ENCODE measurements at regions not wholly inside any gene's neighbourhood (a gene's known extent, or its start where the extent isn't known, plus 50 kb on each side); places are given as distances from the start of the nearest gene placed in this dataset.

GRCh38 chr6:137731600-137731959 lies 135.5 kb upstream of the TNFAIP3 start:
- WGBS (ENCODE audit: insufficient coverage), result no CpG with 5 or more reads among the region's 2 CpGs

GRCh38 chr6:137731960-137732616 lies 135.0 kb upstream of the TNFAIP3 start:
- Histone ChIP-seq H3K27ac (ENCODE audit: insufficient read depth in 1 of 2, low read depth in 1 of 2, low read length in 2 of 2, poor library complexity in 1 of 2, severe bottlenecking in 2 of 2) (no peak overlapping the region), H3K36me3 (ENCODE audit: control insufficient read depth in 4 of 4, insufficient read depth in 4 of 4, low read length in 3 of 4) (no peaks in the 10 kb centered on the region), H3K27me3 (replicated peaks in 2 of 5; ENCODE audit: control insufficient read depth in 4 of 5, insufficient read depth in 5 of 5, low read length in 4 of 5) (no peaks in the 10 kb centered on the region), H3K9me3 (ENCODE audit: control extremely low read depth in 1 of 5, control insufficient read depth in 4 of 5, insufficient read depth in 2 of 5, low read depth in 1 of 5, low read length in 4 of 5) (no peaks in the 10 kb centered on the region), H3K4me3 (ENCODE audit: control insufficient read depth in 1 of 7, extremely low read depth in 1 of 7, insufficient read depth in 4 of 7, low read depth in 2 of 7, low read length in 6 of 7) (no peak overlapping the region), H3K4me1 (ENCODE audit: control extremely low read depth in 1 of 4, control insufficient read depth in 4 of 4, insufficient read depth in 4 of 4, low read length in 3 of 4) (peaks cover 0 to 19% (median 10%) of the 10 kb centered on the region in 4 experiments)
- ChIA-PET POLR2A (no interaction called here), CTCF (interaction anchor here (0.7 to 1.9 kb wide), 7 partner anchors 9 to 81 kb away, joined by 3 to 5 read pairs (median 3); no protein-coding TSS in a partner anchor)
- peak in 2 of 3 donors; percentile 47 to 55 for DNase-seq
- WGBS (ENCODE audit: insufficient coverage), result 74% methylated on average over 3 of the region's 4 CpGs

More at GRCh38 chr6:137731600-137731959, 135.5 kb upstream of the TNFAIP3 start:
- Histone ChIP-seq H3K9me3 (ENCODE audit: control extremely low read depth in 1 of 5, control insufficient read depth in 4 of 5, insufficient read depth in 2 of 5, low read depth in 1 of 5, low read length in 4 of 5) (no peaks in the 10 kb centered on the region), H3K4me1 (ENCODE audit: control extremely low read depth in 1 of 4, control insufficient read depth in 4 of 4, insufficient read depth in 4 of 4, low read length in 3 of 4) (peaks cover 0 to 19% (median 10%) of the 10 kb centered on the region in 4 experiments), H3K36me3 (ENCODE audit: control insufficient read depth in 4 of 4, insufficient read depth in 4 of 4, low read length in 3 of 4) (no peaks in the 10 kb centered on the region), H3K4me3 (ENCODE audit: control insufficient read depth in 1 of 7, extremely low read depth in 1 of 7, insufficient read depth in 4 of 7, low read depth in 2 of 7, low read length in 6 of 7) (no peak overlapping the region), H3K27me3 (replicated peaks in 2 of 5; ENCODE audit: control insufficient read depth in 4 of 5, insufficient read depth in 5 of 5, low read length in 4 of 5) (no peaks in the 10 kb centered on the region), H3K27ac (ENCODE audit: insufficient read depth in 1 of 2, low read depth in 1 of 2, low read length in 2 of 2, poor library complexity in 1 of 2, severe bottlenecking in 2 of 2) (no peak overlapping the region)
- no peak for DNase-seq
- ChIA-PET CTCF (interaction anchor here (1.0 kb wide), 1 partner anchor 11 kb away, joined by 3 read pairs; no protein-coding TSS in a partner anchor), POLR2A (no interaction called here)

GRCh38 chr6:137733372-137733771 lies 133.7 kb upstream of the TNFAIP3 start:
- H3K4me3 ChIP-seq (ENCODE audit: control insufficient read depth in 1 of 7, extremely low read depth in 1 of 7, insufficient read depth in 4 of 7, low read depth in 2 of 7, low read length in 6 of 7), result no peak overlapping the region
- CTCF ChIA-PET, result interaction anchor here (0.6 to 1.9 kb wide), 4 partner anchors 9 to 201 kb away, joined by 3 to 5 read pairs (median 4); no protein-coding TSS in a partner anchor
- WGBS (ENCODE audit: insufficient coverage), result no CpG with 5 or more reads among the region's 2 CpGs
- H3K27ac ChIP-seq (ENCODE audit: insufficient read depth in 1 of 2, low read depth in 1 of 2, low read length in 2 of 2, poor library complexity in 1 of 2, severe bottlenecking in 2 of 2), result no peak overlapping the region
- H3K9me3 ChIP-seq (ENCODE audit: control extremely low read depth in 1 of 5, control insufficient read depth in 4 of 5, insufficient read depth in 2 of 5, low read depth in 1 of 5, low read length in 4 of 5), result no peaks in the 10 kb centered on the region
- peaks cover 0 to 19% (median 12%) of the 10 kb centered on the region in 4 experiments for H3K4me1 ChIP-seq (ENCODE audit: control extremely low read depth in 1 of 4, control insufficient read depth in 4 of 4, insufficient read depth in 4 of 4, low read length in 3 of 4)
- DNase-seq, result no peak
- H3K36me3 ChIP-seq (ENCODE audit: control insufficient read depth in 4 of 4, insufficient read depth in 4 of 4, low read length in 3 of 4), result no peaks in the 10 kb centered on the region
- no peaks in the 10 kb centered on the region for H3K27me3 ChIP-seq (replicated peaks in 2 of 5; ENCODE audit: control insufficient read depth in 4 of 5, insufficient read depth in 5 of 5, low read length in 4 of 5)
- POLR2A ChIA-PET, result no interaction called here

- 80% methylated on average over 2 of the region's 6 CpGs for WGBS (ENCODE audit: insufficient coverage)
- no peak overlapping the region for H3K27ac ChIP-seq (ENCODE audit: insufficient read depth in 1 of 2, low read depth in 1 of 2, low read length in 2 of 2, poor library complexity in 1 of 2, severe bottlenecking in 2 of 2)
- H3K4me1 ChIP-seq (ENCODE audit: control extremely low read depth in 1 of 4, control insufficient read depth in 4 of 4, insufficient read depth in 4 of 4, low read length in 3 of 4), result peaks cover 0 to 17% (median 9%) of the 10 kb centered on the region in 4 experiments
- ChIA-PET CTCF (interaction anchor here (1.3 to 1.9 kb wide), 3 partner anchors 8 to 11 kb away, joined by 4 to 5 read pairs (median 4); no protein-coding TSS in a partner anchor), POLR2A (no interaction called here)
- H3K27me3 ChIP-seq (replicated peaks in 2 of 5; ENCODE audit: control insufficient read depth in 4 of 5, insufficient read depth in 5 of 5, low read length in 4 of 5), result no peaks in the 10 kb centered on the region
- DNase-seq, result no peak
- H3K4me3 ChIP-seq (ENCODE audit: control insufficient read depth in 1 of 7, extremely low read depth in 1 of 7, insufficient read depth in 4 of 7, low read depth in 2 of 7, low read length in 6 of 7), result no peak overlapping the region
- H3K9me3 ChIP-seq (ENCODE audit: control extremely low read depth in 1 of 5, control insufficient read depth in 4 of 5, insufficient read depth in 2 of 5, low read depth in 1 of 5, low read length in 4 of 5), result no peaks in the 10 kb centered on the region
- H3K36me3 ChIP-seq (ENCODE audit: control insufficient read depth in 4 of 4, insufficient read depth in 4 of 4, low read length in 3 of 4), result no peaks in the 10 kb centered on the region
Observed at GRCh38 chr6:137734005-137734874, 132.8 kb upstream of the TNFAIP3 start.

- CTCF ChIA-PET, result interaction anchor here (1.3 to 1.4 kb wide), 2 partner anchors 8 to 10 kb away, joined by 4 read pairs; no protein-coding TSS in a partner anchor
- no peak for DNase-seq
- POLR2A ChIA-PET, result no interaction called here
Observed at GRCh38 chr6:137734875-137735182, 132.2 kb upstream of the TNFAIP3 start.

GRCh38 chr6:137736048-137736818 lies 130.8 kb upstream of the TNFAIP3 start:
- peaks cover 0 to 17% (median 9%) of the 10 kb centered on the region in 4 experiments for H3K4me1 ChIP-seq (ENCODE audit: control extremely low read depth in 1 of 4, control insufficient read depth in 4 of 4, insufficient read depth in 4 of 4, low read length in 3 of 4)
- H3K36me3 ChIP-seq (ENCODE audit: control insufficient read depth in 4 of 4, insufficient read depth in 4 of 4, low read length in 3 of 4), result no peaks in the 10 kb centered on the region
- no peak overlapping the region for H3K27ac ChIP-seq (ENCODE audit: insufficient read depth in 1 of 2, low read depth in 1 of 2, low read length in 2 of 2, poor library complexity in 1 of 2, severe bottlenecking in 2 of 2)
- 100% methylated on average over 4 of the region's 6 CpGs for WGBS (ENCODE audit: insufficient coverage)
- ChIA-PET POLR2A (no interaction called here), CTCF (no interaction called here)
- DNase-seq, result peak in 1 of 3 donors; percentile 38
- H3K27me3 ChIP-seq (replicated peaks in 2 of 5; ENCODE audit: control insufficient read depth in 4 of 5, insufficient read depth in 5 of 5, low read length in 4 of 5), result no peaks in the 10 kb centered on the region
- H3K9me3 ChIP-seq (ENCODE audit: control extremely low read depth in 1 of 5, control insufficient read depth in 4 of 5, insufficient read depth in 2 of 5, low read depth in 1 of 5, low read length in 4 of 5), result no peaks in the 10 kb centered on the region
- H3K4me3 ChIP-seq (ENCODE audit: control insufficient read depth in 1 of 7, extremely low read depth in 1 of 7, insufficient read depth in 4 of 7, low read depth in 2 of 7, low read length in 6 of 7), result no peak overlapping the region

More at GRCh38 chr6:137734875-137735182, 132.2 kb upstream of the TNFAIP3 start:
- WGBS (ENCODE audit: insufficient coverage), result 57% methylated on average over 3 of the region's 4 CpGs
- peaks cover 0 to 17% (median 9%) of the 10 kb centered on the region in 4 experiments for H3K4me1 ChIP-seq (ENCODE audit: control extremely low read depth in 1 of 4, control insufficient read depth in 4 of 4, insufficient read depth in 4 of 4, low read length in 3 of 4)
- H3K27me3 ChIP-seq (replicated peaks in 2 of 5; ENCODE audit: control insufficient read depth in 4 of 5, insufficient read depth in 5 of 5, low read length in 4 of 5), result no peaks in the 10 kb centered on the region
- no peaks in the 10 kb centered on the region for H3K36me3 ChIP-seq (ENCODE audit: control insufficient read depth in 4 of 4, insufficient read depth in 4 of 4, low read length in 3 of 4)
- no peak overlapping the region for H3K27ac ChIP-seq (ENCODE audit: insufficient read depth in 1 of 2, low read depth in 1 of 2, low read length in 2 of 2, poor library complexity in 1 of 2, severe bottlenecking in 2 of 2)
- H3K4me3 ChIP-seq (ENCODE audit: control insufficient read depth in 1 of 7, extremely low read depth in 1 of 7, insufficient read depth in 4 of 7, low read depth in 2 of 7, low read length in 6 of 7), result no peak overlapping the region
- no peaks in the 10 kb centered on the region for H3K9me3 ChIP-seq (ENCODE audit: control extremely low read depth in 1 of 5, control insufficient read depth in 4 of 5, insufficient read depth in 2 of 5, low read depth in 1 of 5, low read length in 4 of 5)

Measured in common myeloid progenitor, CD34-positive (primary cell).